ENCODE measurements at regions not wholly inside any gene's neighbourhood (a gene's known extent, or its start where the extent isn't known, plus 50 kb on each side); places are given as distances from the start of the nearest gene placed in this dataset.

DNA sequence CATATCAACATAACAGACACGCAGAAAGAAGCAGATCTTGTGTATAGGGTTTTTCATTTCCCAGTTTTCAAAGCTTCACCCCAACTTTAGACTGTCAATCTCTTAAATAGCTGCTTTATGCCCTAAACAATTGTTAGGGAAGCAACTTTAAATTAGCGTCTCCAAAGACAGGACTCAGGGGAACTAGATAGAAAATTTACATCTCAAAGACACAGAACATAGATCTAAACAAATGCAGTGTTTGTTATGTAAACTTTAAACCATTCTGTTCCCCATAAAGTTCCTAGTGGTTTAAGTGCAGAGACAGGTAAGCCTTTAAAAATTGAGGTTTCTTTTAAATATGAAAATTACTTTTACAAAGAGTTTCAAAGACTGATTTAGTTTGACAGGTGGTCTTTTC, 379.2 kb upstream of the GHITM start:
- H3K9me3 Mint-ChIP-seq (ENCODE audit: unreplicated experiment), result peaks cover 6% of the 10 kb centered on the region
- no peak overlapping the region for H3K4me3 Mint-ChIP-seq (ENCODE audit: unreplicated experiment)
- peaks cover 3% of the 10 kb centered on the region for H3K27me3 Mint-ChIP-seq (ENCODE audit: low read depth, unreplicated experiment)
- Histone ChIP-seq H3K27me3 (ENCODE audit: insufficient read depth, low read length) (no peaks in the 10 kb centered on the region), H3K36me3 (ENCODE audit: insufficient read depth, low read length) (no peaks in the 10 kb centered on the region), H3K79me2 (ENCODE audit: insufficient read depth, low read length) (no peaks in the 10 kb centered on the region), H4K20me1 (ENCODE audit: insufficient read depth, low read length) (no peaks in the 10 kb centered on the region), H3K27ac (ENCODE audit: low read depth, low read length) (no peak overlapping the region), H3K9ac (ENCODE audit: low read length) (no peak overlapping the region), H3K4me1 (ENCODE audit: insufficient read depth, low read length) (peaks cover 4% of the 10 kb centered on the region), H3K4me2 (ENCODE audit: low read length) (no peak overlapping the region), H2AFZ (ENCODE audit: low read depth, low read length) (no peak overlapping the region), H3K9me3 (ENCODE audit: insufficient read depth, low read depth, low read length) (no peaks in the 10 kb centered on the region), H3K4me3 (ENCODE audit: insufficient read depth, low read depth, low read length) (no peak overlapping the region)
- TF ChIP-seq, protein P1, sequence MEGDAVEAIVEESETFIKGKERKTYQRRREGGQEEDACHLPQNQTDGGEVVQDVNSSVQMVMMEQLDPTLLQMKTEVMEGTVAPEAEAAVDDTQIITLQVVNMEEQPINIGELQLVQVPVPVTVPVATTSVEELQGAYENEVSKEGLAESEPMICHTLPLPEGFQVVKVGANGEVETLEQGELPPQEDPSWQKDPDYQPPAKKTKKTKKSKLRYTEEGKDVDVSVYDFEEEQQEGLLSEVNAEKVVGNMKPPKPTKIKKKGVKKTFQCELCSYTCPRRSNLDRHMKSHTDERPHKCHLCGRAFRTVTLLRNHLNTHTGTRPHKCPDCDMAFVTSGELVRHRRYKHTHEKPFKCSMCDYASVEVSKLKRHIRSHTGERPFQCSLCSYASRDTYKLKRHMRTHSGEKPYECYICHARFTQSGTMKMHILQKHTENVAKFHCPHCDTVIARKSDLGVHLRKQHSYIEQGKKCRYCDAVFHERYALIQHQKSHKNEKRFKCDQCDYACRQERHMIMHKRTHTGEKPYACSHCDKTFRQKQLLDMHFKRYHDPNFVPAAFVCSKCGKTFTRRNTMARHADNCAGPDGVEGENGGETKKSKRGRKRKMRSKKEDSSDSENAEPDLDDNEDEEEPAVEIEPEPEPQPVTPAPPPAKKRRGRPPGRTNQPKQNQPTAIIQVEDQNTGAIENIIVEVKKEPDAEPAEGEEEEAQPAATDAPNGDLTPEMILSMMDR (IDR thresholded peaks at IDR 0.05; ENCODE audit: insufficient read depth, low read depth, low read length), result no peak
- TF ChIP-seq EZH2 (IDR thresholded peaks at IDR 0.05; ENCODE audit: insufficient read depth, low read length), result no peak
- H3K36me3 Mint-ChIP-seq (ENCODE audit: low read depth, unreplicated experiment), result no peaks in the 10 kb centered on the region
- peaks cover 3% of the 10 kb centered on the region for H3K4me1 Mint-ChIP-seq (ENCODE audit: low read depth, unreplicated experiment)
- no peak for FAIRE-seq
- H3K27ac Mint-ChIP-seq (ENCODE audit: unreplicated experiment), result no peak overlapping the region
- no peak for DNase-seq (ENCODE audit: low read depth)

DNA sequence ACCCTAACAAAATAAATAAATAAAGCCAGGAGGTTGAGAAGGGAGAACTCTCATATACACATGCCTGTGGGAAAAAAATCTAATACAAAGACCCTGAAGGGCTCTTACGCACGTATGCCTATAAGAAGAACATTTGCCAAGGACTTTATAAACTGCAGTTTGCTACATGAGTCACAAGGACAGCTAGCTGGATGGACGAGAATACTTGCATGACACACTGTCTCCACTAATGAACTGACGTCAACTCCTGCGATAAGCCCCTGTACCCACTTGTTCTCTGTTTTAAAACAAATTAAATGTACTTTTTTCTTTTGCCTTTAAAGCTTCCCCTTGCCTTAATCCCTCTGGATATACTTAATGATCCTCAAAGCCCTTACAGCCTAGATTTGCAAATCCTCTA, 374.6 kb upstream of the GHITM start:
- H3K27ac Mint-ChIP-seq (ENCODE audit: unreplicated experiment), result no peak overlapping the region
- no peak for FAIRE-seq

DNA sequence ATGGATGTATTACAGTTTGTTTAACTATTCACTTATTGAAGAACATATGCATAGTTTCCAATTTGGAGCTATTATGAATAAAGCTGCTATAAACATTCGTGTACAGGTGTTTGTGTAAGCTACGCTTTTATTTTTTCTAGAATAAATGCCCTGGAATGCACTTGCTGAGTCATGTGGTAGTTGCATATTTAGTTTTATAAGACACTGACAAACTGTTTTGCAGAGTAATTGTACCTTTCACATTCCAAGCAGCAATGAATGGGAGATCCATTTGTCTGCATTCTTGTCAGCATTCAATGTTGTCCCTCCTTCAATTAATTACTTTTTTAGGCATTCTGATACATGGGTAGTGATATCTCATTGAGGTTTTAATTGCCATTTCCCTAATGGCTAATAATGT, 373.6 kb upstream of the GHITM start:
- H3K9me3 ChIP-seq (ENCODE audit: insufficient read depth, low read depth, low read length), result no peaks in the 10 kb centered on the region
- H3K27me3 ChIP-seq (ENCODE audit: insufficient read depth, low read length), result no peaks in the 10 kb centered on the region
- Mint-ChIP-seq H3K4me3 (ENCODE audit: unreplicated experiment) (no peak overlapping the region), H3K9me3 (ENCODE audit: unreplicated experiment) (peaks cover 6% of the 10 kb centered on the region), H3K36me3 (ENCODE audit: low read depth, unreplicated experiment) (peaks cover 2% of the 10 kb centered on the region), H3K4me1 (ENCODE audit: low read depth, unreplicated experiment) (peaks cover 8% of the 10 kb centered on the region), H3K27me3 (ENCODE audit: low read depth, unreplicated experiment) (no peaks in the 10 kb centered on the region), H3K27ac (ENCODE audit: unreplicated experiment) (no peak overlapping the region)
- H3K27ac ChIP-seq (ENCODE audit: low read depth, low read length), result no peak overlapping the region
- H3K4me2 ChIP-seq (ENCODE audit: low read length), result no peak overlapping the region
- H3K4me1 ChIP-seq (ENCODE audit: insufficient read depth, low read length), result peaks cover 4% of the 10 kb centered on the region
- DNase-seq (ENCODE audit: low read depth), result peak; percentile 65
- TF ChIP-seq, protein P1 (IDR thresholded peaks at IDR 0.05; ENCODE audit: insufficient read depth, low read depth, low read length), result no peak
- no peak for TF ChIP-seq EZH2 (IDR thresholded peaks at IDR 0.05; ENCODE audit: insufficient read depth, low read length)
- no peaks in the 10 kb centered on the region for H4K20me1 ChIP-seq (ENCODE audit: insufficient read depth, low read length)
- no peak overlapping the region for H3K4me3 ChIP-seq (ENCODE audit: insufficient read depth, low read depth, low read length)
- no peak overlapping the region for H2AFZ ChIP-seq (ENCODE audit: low read depth, low read length)
- no peaks in the 10 kb centered on the region for H3K79me2 ChIP-seq (ENCODE audit: insufficient read depth, low read length)
- H3K36me3 ChIP-seq (ENCODE audit: insufficient read depth, low read length), result no peaks in the 10 kb centered on the region
- H3K9ac ChIP-seq (ENCODE audit: low read length), result no peak overlapping the region
- FAIRE-seq, result no peak

More for the DNA sequence above, 374.6 kb upstream of the GHITM start:
- H3K36me3 ChIP-seq (ENCODE audit: insufficient read depth, low read length), result no peaks in the 10 kb centered on the region
- H3K4me1 Mint-ChIP-seq (ENCODE audit: low read depth, unreplicated experiment), result peaks cover 8% of the 10 kb centered on the region
- H3K9me3 Mint-ChIP-seq (ENCODE audit: unreplicated experiment), result peaks cover 2% of the 10 kb centered on the region
- TF ChIP-seq, protein P1 (IDR thresholded peaks at IDR 0.05; ENCODE audit: insufficient read depth, low read depth, low read length), result no peak
- TF ChIP-seq EZH2 (IDR thresholded peaks at IDR 0.05; ENCODE audit: insufficient read depth, low read length), result no peak
- H3K27me3 Mint-ChIP-seq (ENCODE audit: low read depth, unreplicated experiment), result no peaks in the 10 kb centered on the region
- H3K4me3 ChIP-seq (ENCODE audit: insufficient read depth, low read depth, low read length), result no peak overlapping the region
- peak overlapping the region; percentile 81 for H3K27ac ChIP-seq (ENCODE audit: low read depth, low read length)
- peaks cover 4% of the 10 kb centered on the region for H3K4me1 ChIP-seq (ENCODE audit: insufficient read depth, low read length)
- H4K20me1 ChIP-seq (ENCODE audit: insufficient read depth, low read length), result no peaks in the 10 kb centered on the region
- H2AFZ ChIP-seq (ENCODE audit: low read depth, low read length), result no peak overlapping the region
- no peak overlapping the region for H3K4me3 Mint-ChIP-seq (ENCODE audit: unreplicated experiment)
- H3K9ac ChIP-seq (ENCODE audit: low read length), result peak overlapping the region; percentile 56
- no peaks in the 10 kb centered on the region for H3K9me3 ChIP-seq (ENCODE audit: insufficient read depth, low read depth, low read length)
- peak overlapping the region; percentile 3 for H3K4me2 ChIP-seq (ENCODE audit: low read length)
- DNase-seq (ENCODE audit: low read depth), result peak; percentile 98
- no peaks in the 10 kb centered on the region for H3K79me2 ChIP-seq (ENCODE audit: insufficient read depth, low read length)
- H3K36me3 Mint-ChIP-seq (ENCODE audit: low read depth, unreplicated experiment), result no peaks in the 10 kb centered on the region
- H3K27me3 ChIP-seq (ENCODE audit: insufficient read depth, low read length), result no peaks in the 10 kb centered on the region
